Caki2 (cell line): ENCODE measurements at regions not wholly inside any gene's neighbourhood (a gene's known extent, or its start where the extent isn't known, plus 50 kb on each side); places are given as distances from the start of the nearest gene placed in this dataset.
"Not testable (repeated sequence)": the region's sequence is repeated elsewhere in the genome, so short reads cannot be mapped to it uniquely, and the experiment has no call there.

Experiments used
- DNase-seq: peaks from one replicate; pipeline ENCODE4 v3.0.0-alpha.2; 2015; ENCODE audit warnings: low read depth
- in situ Hi-C: cut with HindIII; loops from 2 replicates; pipeline ENCODE4 v1.10.0; 2016; ENCODE audit warnings: low sequenced_read_pairs, low pct_unique_long_range_greater_than_20kb, mixed read lengths

GRCh38 chr13:64154514-64154913, 2738.9 kb upstream of the PCDH20 start:
- DNase-seq, result no peak
- in situ Hi-C loops, result no loop called here

GRCh38 chr13:64130600-64130999, 2715.0 kb upstream of the PCDH20 start:
- no peak for DNase-seq
- in situ Hi-C loops, result no loop called here

- in situ Hi-C loops, result no loop called here
- no peak for DNase-seq
Observed at GRCh38 chr13:64130171-64130570, 2714.5 kb upstream of the PCDH20 start.

GRCh38 chr13:64127856-64128255, 2712.2 kb upstream of the PCDH20 start:
- DNase-seq, result no peak
- in situ Hi-C loops, result no loop called here

- DNase-seq, result no peak
- in situ Hi-C loops, result no loop called here
Observed at GRCh38 chr13:64127192-64127591, 2711.5 kb upstream of the PCDH20 start.

- in situ Hi-C loops, DNase-seq: not testable (repeated sequence)
Observed at GRCh38 chr13:64121023-64121709, 2705.5 kb upstream of the PCDH20 start.

DNA sequence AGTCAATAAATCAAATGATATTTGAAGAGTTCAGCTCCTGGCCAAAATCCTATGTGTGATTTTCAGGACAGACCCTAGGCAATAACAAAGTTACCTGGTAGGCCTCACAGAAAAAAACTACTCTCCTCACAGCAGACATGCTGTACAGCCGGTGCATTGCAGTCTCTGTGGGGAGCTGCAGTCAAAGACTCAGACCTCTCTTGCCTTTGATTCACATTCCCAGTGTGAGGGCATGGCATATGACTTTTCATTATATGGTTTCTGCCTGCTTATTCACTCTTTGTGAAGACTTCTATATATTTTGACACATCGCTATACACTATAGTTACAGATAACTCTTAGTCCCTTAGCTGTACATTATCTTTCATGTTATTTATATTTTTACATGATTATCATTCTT, 2684.3 kb upstream of the PCDH20 start:
- DNase-seq, result no peak
- in situ Hi-C loops, result no loop called here

DNA sequence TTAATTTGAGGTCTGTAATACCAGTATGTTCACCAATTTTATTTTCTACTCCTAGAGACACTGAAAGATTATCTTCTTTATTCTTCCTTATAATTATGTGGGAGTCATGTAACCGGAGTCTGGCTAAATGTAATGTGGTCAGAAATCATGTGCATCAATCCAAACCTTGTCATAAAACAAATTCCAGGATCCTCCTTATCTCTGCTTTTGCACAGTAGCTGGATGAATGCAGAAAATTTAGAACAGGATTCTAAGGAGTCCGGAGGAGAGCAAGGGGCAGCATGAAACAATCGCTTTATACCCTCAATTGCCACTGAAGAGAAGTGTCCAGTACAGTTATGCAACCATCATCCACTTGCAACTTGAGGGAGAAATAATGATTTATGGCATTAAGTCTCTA, 2674.7 kb upstream of the PCDH20 start:
- in situ Hi-C loops, result no loop called here
- DNase-seq, result no peak

DNA sequence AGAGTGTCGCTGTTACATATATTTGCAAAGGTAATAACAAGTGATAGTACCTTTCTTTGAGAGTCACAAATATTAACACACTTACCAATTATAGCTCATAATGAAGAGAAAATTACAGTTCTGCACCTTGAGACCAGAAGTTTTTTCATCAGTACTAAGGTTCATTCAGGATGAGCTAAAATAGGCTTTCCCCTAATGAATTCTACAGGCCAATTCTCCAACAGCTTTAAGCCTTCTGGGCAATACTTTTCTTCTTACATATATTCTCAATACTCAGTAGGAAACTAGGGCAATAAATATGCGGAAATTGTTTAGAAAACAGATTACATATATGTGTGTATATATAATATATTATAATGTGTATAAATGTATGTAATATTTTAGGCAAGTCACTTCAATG, 2672.8 kb upstream of the PCDH20 start:
- no peak for DNase-seq
- in situ Hi-C loops, result no loop called here

DNA sequence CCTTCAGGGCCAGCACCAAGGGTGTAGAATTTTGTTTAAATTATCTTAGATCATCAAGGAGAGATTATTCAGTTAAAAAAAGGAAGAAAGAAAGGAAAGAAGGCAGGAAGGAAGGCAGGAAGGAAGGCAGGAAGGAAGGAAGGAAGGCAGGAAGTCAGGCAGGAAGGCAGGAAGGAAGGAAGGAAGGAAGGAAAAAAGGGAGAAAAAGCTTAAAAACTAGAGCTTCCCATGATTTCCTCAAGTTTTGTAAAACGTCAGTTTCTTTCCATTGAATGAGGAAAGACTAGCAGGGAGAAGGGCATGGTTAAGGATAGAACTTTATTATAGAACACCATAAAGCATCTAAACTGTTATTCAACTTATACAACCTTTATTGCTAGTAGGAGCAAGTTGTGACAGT, 2672.0 kb upstream of the PCDH20 start:
- DNase-seq, result no peak
- in situ Hi-C loops, result no loop called here

GRCh38 chr13:64083811-64084210, 2668.2 kb upstream of the PCDH20 start:
- no peak for DNase-seq
- in situ Hi-C loops, result no loop called here

- in situ Hi-C loops, result no loop called here
- no peak for DNase-seq
Observed at GRCh38 chr13:64083396-64083795, 2667.7 kb upstream of the PCDH20 start.

- in situ Hi-C loops, result no loop called here
- no peak for DNase-seq
Observed at GRCh38 chr13:64078480-64078936, 2662.9 kb upstream of the PCDH20 start.

GRCh38 chr13:64078025-64078424, 2662.4 kb upstream of the PCDH20 start:
- in situ Hi-C loops, result no loop called here
- DNase-seq, result no peak

DNA sequence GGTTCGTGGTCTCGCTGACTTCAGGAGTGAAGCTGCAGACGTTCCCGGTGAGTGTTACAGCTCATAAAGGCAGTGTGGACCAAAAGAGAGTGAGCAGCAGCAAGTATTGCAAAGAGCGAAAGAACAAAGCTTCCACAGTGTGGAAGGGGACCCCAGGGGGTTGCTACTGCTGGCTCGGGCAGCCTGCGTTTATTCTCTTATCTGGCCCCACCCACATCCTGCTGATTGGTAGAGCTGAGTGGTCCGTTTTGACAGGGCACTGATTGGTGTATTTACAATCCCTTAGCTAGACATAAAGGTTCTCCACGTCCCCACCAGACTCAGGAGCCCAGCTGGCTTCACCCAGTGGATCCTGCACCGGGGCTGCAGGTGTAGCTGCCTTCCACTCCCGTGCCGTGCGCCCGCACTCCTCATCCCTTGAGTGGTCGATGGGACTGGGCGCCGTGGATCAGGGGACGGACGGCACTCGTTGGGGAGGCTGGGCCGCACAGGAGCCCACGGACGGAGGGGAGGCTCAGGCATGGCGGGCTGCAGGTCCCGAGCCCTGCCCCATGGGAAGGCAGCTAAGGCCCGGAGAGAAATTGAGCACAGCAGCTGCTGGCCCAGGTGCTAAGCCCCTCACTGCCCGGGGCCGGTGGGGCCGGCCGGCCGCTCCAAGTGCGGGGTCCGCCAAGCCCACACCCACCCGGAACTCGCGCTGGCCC, 2661.6 kb upstream of the PCDH20 start:
- DNase-seq, in situ Hi-C loops: not testable (repeated sequence)

DNA sequence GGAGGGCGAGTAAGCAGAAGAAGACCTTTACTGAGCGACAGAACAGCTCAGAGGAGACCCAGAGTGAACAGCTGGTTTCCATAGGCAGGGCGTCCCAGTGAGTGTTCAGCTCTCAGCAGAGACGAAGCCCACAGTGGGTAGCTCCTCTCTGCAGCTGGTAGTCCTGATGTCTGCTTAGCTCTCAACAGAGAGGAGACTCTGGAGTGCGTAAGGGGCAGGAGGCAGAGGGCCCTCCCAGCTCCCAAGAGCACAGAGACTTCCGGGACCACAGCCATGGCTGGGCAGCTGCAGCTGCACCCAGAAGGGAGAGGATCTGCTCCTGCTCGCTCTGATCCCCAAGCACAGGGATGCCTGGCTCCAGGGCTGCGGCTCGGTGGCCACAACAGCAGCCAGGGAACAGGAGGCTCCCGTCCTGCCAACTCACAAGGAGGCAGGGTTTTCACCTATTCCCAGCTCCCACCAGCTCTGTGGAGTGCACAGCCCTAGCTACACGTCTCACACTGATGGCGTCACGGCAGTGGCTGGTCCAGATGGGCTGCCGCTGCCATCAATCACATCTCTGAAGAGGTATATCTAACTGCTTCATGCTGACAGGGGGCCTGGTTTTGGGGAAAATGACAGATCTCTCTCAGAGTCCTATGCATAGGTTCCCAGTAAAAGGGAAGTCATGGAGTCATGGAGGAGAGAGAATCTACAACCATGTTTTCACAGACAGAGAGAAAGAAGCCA, 2660.1 kb upstream of the PCDH20 start:
- no peak for DNase-seq

DNA sequence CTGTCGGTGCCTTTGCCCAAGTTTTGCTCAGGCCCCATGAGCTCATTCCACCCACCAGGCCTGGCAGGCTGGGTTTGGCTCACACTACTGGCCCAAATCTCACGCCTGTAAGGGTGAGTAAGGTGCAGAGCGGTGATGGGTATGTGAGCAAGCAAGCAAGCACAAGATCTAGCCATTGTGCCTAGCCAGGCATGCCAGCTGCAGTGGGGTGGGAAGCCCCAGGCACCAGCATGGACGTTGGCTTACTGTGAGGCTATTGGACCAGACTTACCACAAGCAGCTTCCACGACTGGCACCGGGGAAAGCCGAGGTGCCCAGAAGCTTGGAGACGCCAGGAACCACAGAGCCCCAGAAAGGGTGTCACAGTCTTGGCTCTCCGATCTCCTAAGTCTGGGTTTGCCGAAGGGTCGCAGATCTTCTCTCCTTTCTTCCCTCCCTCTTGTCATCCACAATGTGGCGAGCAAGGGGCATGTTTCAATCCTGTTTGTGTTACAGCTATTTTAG, 2659.4 kb upstream of the PCDH20 start:
- no peak for DNase-seq
- in situ Hi-C loops, result no loop called here

More for the DNA sequence above, 2660.1 kb upstream of the PCDH20 start:
- in situ Hi-C loops, result no loop called here

GRCh38 chr13:64073203-64073602, 2657.6 kb upstream of the PCDH20 start:
- in situ Hi-C loops, result no loop called here
- DNase-seq, result no peak

- in situ Hi-C loops, result no loop called here
- no peak for DNase-seq
Observed at GRCh38 chr13:64071352-64071751, 2655.7 kb upstream of the PCDH20 start.
